ENCODE measurements at regions not wholly inside any gene's neighbourhood (a gene's known extent, or its start where the extent isn't known, plus 50 kb on each side); places are given as distances from the start of the nearest gene placed in this dataset.

- Histone ChIP-seq H3K36me3 (no peaks in the 10 kb centered on the region), H3K9me3 (peaks cover 0 to 4% (median 0%) of the 10 kb centered on the region in 4 donors), H3K4me3 (no peak overlapping the region), H3K4me1 (no peaks in the 10 kb centered on the region), H3K27ac (no peak overlapping the region), H3K27me3 (peaks cover 0 to 3% (median 0%) of the 10 kb centered on the region in 3 donors)
- intact Hi-C loops (cut with DNase I) = no loop called here
- no peak for DNase-seq
- WGBS, 2 donors = 79 to 84% methylated on average over 2 of the region's 2 CpGs
- TF ChIP-seq POLR2A (IDR thresholded peaks at IDR 0.05) = no peak
- no peak for TF ChIP-seq EP300 (IDR thresholded peaks at IDR 0.05)
- no peak for TF ChIP-seq CTCF (IDR thresholded peaks at IDR 0.05)
- no peak for TF ChIP-seq POLR2AphosphoS5 (IDR thresholded peaks at IDR 0.05)
Measured at GRCh38 chr5:174801798-174802197, 77.4 kb downstream of the MSX2 start.

DNA sequence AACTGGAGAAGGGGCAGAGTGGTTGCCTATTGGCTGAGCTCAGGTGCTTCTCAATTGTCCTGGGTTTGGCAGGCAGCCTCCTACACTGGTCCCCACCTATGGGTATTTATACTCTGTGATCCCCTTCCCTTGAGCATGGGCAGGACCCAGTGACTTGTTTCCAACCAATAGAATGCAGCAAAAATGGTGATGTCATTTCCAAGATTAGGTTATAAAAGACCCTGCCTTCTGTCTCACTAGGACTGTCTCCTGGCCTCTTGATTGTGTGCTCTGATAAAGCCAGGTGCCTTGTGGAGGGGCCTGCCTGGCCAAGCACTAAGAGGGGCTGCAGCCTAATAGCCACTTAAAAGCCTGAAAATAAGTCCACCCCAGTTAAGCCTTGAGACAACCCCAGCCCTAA is 76.1 kb downstream of the MSX2 start:
- Histone ChIP-seq H3K27me3 (peaks cover 0 to 3% (median 0%) of the 10 kb centered on the region in 3 donors), H3K4me3 (no peak overlapping the region), H3K9me3 (peaks cover 0 to 4% (median 0%) of the 10 kb centered on the region in 4 donors), H3K36me3 (no peaks in the 10 kb centered on the region), H3K27ac (no peak overlapping the region), H3K4me1 (no peaks in the 10 kb centered on the region)
- DNase-seq = no peak
- TF ChIP-seq POLR2A (IDR thresholded peaks at IDR 0.05) = no peak
- no peak for TF ChIP-seq EP300 (IDR thresholded peaks at IDR 0.05)
- no peak for TF ChIP-seq POLR2AphosphoS5 (IDR thresholded peaks at IDR 0.05)
- TF ChIP-seq CTCF (IDR thresholded peaks at IDR 0.05) = no peak
- intact Hi-C loops (cut with DNase I) = no loop called here

DNA sequence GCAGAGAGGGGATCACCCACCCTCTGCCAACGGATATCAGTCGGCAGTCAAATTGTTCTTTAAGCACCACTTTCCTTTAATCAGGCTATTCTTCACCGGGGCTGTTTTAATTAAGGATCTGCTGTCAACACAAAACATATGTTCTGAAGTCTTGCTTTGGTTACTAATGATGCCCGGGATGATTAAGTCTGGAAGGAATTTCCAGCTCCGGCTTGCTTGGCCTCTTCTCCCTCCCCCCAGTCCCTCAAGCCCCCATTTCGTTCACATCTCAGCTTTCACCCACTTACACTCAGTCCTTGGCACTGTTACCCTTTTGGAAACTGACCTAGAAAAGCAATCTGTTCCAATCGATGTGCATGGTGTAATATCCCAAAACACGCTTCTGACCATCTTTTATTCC is 74.7 kb downstream of the MSX2 start:
- no peaks in the 10 kb centered on the region for H3K9me3 ChIP-seq
- 71 to 72% methylated on average over 8 of the region's 8 CpGs for WGBS, 2 donors
- no peak for TF ChIP-seq POLR2AphosphoS5 (IDR thresholded peaks at IDR 0.05)
- intact Hi-C loops (cut with DNase I) = loop anchor here (10.0 kb wide), 1 partner anchor 224 kb away; no protein-coding TSS in a partner anchor
- no peak for DNase-seq
- no peak overlapping the region for H3K4me3 ChIP-seq
- no peaks in the 10 kb centered on the region for H3K4me1 ChIP-seq
- no peaks in the 10 kb centered on the region for H3K36me3 ChIP-seq
- peaks cover 3 to 5% (median 3%) of the 10 kb centered on the region in 3 donors for H3K27me3 ChIP-seq
- H3K27ac ChIP-seq = no peak overlapping the region

DNA sequence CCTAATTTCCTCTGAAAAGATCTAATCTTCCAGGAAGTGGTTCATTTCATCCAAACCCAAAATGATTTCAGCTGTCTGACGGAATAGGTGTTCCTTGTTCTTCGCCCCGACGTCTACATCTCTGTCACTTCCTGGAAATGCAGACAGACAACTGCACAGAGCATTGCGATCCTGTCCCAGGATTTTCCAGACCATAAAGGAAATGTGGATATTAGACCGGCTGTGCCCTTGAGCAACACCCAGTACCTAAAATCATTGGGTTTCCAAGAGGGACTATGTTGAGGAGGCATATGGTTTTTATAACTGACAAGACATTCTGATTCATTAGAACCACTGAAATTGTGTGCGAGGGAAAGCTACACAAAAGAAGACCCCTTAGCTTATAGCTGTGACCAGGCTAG is 74.2 kb downstream of the MSX2 start:
- WGBS, 2 donors = 69 to 79% methylated on average over 7 of the region's 7 CpGs
- intact Hi-C loops (cut with DNase I) = loop anchor here (10.0 kb wide), 1 partner anchor 224 kb away; no protein-coding TSS in a partner anchor
- Histone ChIP-seq H3K9me3 (no peaks in the 10 kb centered on the region), H3K27me3 (peaks cover 3 to 11% (median 3%) of the 10 kb centered on the region in 3 donors), H3K4me1 (peaks cover 0 to 6% (median 4%) of the 10 kb centered on the region in 4 donors), H3K4me3 (no peak overlapping the region), H3K36me3 (no peaks in the 10 kb centered on the region), H3K27ac (no peak overlapping the region)
- TF ChIP-seq POLR2A (IDR thresholded peaks at IDR 0.05) (no peak), POLR2AphosphoS5 (IDR thresholded peaks at IDR 0.05) (no peak), EP300 (IDR thresholded peaks at IDR 0.05) (no peak), CTCF (IDR thresholded peaks at IDR 0.05) (no peak)
- no peak for DNase-seq

- WGBS, 2 donors = 78 to 84% methylated on average over 7 of the region's 7 CpGs
- intact Hi-C loops (cut with DNase I) = loop anchor here (10.0 kb wide), 1 partner anchor 222 kb away; no protein-coding TSS in a partner anchor
- Histone ChIP-seq H3K27ac (no peak overlapping the region), H3K36me3 (no peaks in the 10 kb centered on the region), H3K4me3 (no peak overlapping the region), H3K4me1 (peaks cover 0 to 8% (median 7%) of the 10 kb centered on the region in 4 donors), H3K9me3 (no peaks in the 10 kb centered on the region), H3K27me3 (peaks cover 3 to 15% (median 3%) of the 10 kb centered on the region in 3 donors)
- DNase-seq = no peak
- no peak for TF ChIP-seq POLR2A (IDR thresholded peaks at IDR 0.05)
- no peak for TF ChIP-seq CTCF (IDR thresholded peaks at IDR 0.05)
- TF ChIP-seq POLR2AphosphoS5 (IDR thresholded peaks at IDR 0.05) = no peak
- TF ChIP-seq EP300 (IDR thresholded peaks at IDR 0.05) = no peak
Measured at GRCh38 chr5:174796711-174797192, 72.4 kb downstream of the MSX2 start.

Data from sigmoid colon (tissue), 6 donors.